Lower leg skin (tissue), 3 donors: ENCODE measurements at regions not wholly inside any gene's neighbourhood (a gene's known extent, or its start where the extent isn't known, plus 50 kb on each side); places are given as distances from the start of the nearest gene placed in this dataset.

Experiments used
- CTCF ChIP-seq, 3 donors: fragments of 450-650 bp; IDR thresholded peaks; one replicate each; pipeline ENCODE4 v1.5.1; 2016; ENCODE audit warnings: antibody characterized with exemption in 3 of 3, mild to moderate bottlenecking in 3 of 3, moderate library complexity in 2 of 3
- POLR2A ChIP-seq, 2 donors: fragments of 450-650 bp; IDR thresholded peaks; one replicate each; pipeline ENCODE4 v1.6.1; 2016 to 2017; ENCODE audit warnings: antibody characterized with exemption in 2 of 2, mild to moderate bottlenecking in 1 of 2, moderate library complexity in 1 of 2

- no peak for TF ChIP-seq CTCF (IDR thresholded peaks at IDR 0.05)
- no peak for TF ChIP-seq POLR2A (IDR thresholded peaks at IDR 0.05)
Measured at GRCh38 chr4:81836716-81837115, 365.0 kb upstream of the RASGEF1B start.
